GM12873 (cell line): ENCODE measurements at regions not wholly inside any gene's neighbourhood (a gene's known extent, or its start where the extent isn't known, plus 50 kb on each side); places are given as distances from the start of the nearest gene placed in this dataset.

ENCODE experiments used
- TF ChIP-seq, protein P1 (sequence below): IDR thresholded peaks from 2 replicates; pipeline ENCODE4 v1.5.1; 2012; ENCODE audit warnings: low read depth, mild to moderate bottlenecking, moderate library complexity, low read length, control low read depth; ENCODE audit not compliant: insufficient read depth; ENCODE audit errors: missing control alignments

DNA sequence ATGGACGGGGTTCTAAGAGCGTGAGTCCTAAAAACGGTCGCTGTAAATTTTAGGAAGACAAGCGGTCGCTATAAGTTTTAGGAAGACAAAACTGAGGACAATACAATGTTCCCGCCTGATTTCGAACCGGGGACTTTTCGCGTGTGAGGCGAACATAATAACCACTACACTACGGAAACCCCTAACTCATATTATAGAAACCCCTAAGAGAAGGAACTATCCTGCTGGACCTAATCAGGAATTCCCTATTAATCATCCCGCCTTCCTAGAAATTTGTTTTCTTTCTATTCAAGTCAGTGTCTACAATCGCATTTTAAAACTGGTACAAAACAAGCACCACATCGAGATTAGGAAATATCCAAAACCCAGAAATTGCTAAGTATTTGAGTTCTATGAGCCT lies 183.8 kb downstream of the OR2B2 start:
- TF ChIP-seq, protein P1, sequence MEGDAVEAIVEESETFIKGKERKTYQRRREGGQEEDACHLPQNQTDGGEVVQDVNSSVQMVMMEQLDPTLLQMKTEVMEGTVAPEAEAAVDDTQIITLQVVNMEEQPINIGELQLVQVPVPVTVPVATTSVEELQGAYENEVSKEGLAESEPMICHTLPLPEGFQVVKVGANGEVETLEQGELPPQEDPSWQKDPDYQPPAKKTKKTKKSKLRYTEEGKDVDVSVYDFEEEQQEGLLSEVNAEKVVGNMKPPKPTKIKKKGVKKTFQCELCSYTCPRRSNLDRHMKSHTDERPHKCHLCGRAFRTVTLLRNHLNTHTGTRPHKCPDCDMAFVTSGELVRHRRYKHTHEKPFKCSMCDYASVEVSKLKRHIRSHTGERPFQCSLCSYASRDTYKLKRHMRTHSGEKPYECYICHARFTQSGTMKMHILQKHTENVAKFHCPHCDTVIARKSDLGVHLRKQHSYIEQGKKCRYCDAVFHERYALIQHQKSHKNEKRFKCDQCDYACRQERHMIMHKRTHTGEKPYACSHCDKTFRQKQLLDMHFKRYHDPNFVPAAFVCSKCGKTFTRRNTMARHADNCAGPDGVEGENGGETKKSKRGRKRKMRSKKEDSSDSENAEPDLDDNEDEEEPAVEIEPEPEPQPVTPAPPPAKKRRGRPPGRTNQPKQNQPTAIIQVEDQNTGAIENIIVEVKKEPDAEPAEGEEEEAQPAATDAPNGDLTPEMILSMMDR = no peak

DNA sequence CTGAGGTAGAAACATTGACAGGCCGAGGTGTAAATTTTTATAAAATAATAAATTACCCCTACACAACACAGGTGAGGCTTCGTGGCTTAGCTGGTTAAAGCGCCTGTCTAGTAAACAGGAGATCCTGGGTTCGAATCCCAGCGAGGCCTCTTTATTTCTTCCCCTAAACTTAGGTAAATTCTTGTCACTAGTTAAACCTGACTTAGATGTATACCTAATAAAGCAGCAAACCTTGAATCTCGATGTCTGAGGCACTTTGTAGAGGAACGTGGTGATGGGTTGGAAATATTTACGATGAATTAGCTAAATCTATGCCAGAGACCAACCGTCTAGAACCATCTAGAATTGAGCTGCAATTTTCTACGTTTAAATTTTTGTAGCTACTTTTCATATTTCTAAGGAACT lies 185.6 kb downstream of the OR2B2 start:
- TF ChIP-seq, protein P1 = no peak

DNA sequence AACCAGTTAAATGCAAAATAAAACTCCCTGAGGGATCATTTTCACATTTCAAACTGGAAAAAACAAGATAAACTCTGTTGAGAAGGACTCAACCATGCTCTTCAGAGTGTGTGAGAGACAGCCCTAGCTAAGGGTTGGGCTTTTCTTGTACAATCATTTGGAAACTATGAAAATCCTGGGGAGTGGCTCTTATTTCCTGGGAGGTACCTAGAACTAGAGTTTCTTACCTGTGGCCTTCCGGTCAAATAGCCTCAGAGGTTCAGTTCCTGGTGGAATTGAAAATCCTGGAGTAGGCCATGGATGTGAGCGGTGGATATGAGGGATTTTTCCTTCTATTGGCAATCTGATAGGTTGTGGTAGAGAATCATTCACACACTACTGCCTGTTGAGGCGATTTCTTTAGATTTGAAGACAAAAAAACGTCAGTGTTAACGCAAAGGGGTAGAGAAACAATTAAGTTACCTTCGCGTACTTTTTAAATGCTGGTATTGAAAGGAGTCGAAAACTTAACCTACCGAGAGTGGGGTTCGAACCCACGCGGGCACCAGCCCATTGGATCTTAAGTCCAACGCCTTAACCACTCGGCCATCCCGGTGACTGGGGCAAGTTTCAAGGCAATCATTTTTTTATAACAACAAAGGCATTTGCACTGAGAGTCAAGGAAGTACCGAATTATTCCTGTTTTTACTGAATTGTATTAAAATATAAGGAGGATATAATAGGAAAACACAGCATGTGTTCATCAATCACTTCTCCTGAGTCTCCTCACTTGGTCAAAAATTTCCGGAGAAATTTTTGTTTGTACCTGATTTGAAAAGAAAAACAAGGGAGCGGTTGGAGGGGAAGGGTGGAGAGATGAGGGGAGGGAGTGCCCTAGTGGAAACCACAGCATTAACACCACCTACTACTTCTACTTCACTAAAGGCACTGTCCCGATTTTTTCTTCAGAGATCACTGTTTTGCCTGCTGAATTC lies 191.3 kb downstream of the OR2B2 start:
- TF ChIP-seq, protein P1 = peak; percentile 14

DNA sequence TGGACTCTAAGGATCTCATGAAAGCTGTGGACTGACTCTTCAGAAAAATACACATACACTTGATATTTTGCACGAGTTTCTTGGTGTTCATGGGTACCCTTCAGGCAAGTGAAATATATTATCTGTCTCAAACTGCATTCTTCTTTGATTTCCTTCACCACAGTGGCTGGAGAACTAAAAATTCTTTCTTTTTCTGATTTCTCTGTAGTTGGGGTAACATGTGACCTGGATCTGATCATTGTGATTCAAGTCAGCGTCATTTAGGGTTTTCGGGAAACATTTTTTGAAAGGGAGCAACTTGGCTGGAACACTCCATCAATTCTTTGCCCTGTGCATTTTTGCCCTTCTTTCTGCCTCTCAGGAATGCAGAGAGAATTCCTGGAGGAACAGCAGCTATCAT lies 205.8 kb downstream of the OR2B2 start:
- TF ChIP-seq, protein P1 = no peak

DNA sequence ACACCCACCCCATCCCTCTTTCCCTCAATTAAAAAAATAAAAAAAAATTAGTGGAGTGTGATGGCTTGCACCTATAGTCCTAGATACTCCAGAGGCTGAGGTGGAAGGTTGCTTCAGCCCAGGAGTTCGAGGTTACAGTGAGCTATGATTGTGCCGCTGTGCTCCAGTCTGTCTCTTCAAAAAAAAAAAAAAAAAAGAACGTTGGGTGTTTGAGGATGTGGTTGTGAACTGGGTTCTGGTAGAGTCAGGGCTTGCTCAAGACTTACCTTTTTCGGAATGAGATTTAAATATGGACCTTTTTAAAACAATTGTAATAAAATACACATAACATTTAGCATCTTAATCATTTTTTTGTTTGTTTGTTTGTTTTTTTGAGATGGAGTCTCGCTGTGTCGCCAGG lies 211.9 kb downstream of the OR2B2 start:
- TF ChIP-seq, protein P1 = no peak

DNA sequence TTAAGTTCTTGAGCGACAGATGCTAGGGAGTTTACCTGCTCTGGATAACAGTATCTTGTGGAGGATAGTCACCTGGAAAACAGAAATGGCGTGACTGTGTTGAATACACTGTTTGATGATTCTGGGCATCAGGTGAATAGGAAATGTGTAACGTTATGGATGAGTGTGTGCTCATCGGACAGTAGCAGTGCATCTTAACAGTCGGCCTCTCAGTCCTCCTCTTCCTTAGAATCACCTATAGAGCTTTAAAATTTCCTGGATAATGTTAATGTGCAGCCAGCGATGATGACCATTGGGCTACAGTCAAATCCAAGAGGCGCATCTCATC lies 217.7 kb downstream of the OR2B2 start:
- TF ChIP-seq, protein P1 = no peak

DNA sequence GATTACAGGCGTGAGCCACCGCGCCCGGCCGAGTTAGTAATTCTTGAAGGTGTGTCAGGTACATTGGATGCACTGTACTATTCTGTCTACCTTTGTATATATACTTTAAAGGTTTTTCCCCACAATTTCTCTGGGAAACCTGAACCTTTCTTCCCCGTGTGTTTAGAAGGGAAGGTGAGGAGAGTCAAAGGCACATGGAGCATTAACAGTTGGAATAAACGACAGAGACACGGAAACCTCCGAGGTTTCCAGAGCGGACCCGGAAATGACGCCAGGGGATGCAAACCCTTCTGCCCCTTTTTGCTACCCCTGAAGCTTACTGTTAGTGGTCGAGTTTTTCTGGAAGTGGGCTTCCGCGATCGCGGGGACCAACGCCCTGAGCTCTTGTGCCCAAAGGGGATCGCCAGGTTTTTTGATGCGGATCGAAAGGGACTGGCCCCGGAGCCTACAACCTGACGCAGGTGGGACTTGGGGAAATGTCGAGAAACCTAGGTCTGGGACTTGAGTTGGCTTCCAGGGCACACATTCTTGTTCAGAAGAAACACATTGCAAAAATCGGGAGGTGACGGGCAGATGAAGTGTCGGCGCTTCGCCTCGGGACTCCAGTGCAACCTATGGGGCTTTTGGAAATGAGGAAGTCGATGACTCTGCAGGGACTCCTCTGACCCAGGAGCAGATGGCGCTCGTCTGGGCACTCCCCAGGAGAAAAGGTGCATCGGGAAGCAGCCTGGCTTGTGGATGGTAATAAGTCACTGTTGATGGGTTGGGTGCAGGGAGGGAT lies 218.2 kb downstream of the OR2B2 start:
- TF ChIP-seq, protein P1 = no peak
